ENCODE measurements at regions not wholly inside any gene's neighbourhood (a gene's known extent, or its start where the extent isn't known, plus 50 kb on each side); places are given as distances from the start of the nearest gene placed in this dataset.

DNA sequence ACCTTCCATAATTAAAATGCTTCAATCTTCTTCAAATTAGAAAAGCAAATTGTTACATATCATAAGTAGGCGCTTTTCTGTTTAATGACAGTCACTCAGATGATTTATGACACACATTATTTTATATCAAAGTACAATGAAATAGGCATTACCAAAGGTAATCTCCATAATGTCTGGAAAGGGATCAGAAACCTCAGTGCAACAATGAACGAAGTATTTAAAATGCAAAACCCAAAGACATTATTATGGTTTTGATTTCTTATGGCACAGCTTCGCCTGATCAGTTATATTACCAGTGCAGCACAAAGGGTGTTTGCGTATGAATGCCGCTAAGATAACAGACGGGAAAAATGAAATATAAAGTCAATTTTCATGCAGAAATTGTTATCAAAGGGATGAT, 162.2 kb upstream of the MEIS1 start:
- TF ChIP-seq CTCF (IDR thresholded peaks at IDR 0.05; ENCODE audit: low read length, missing control alignments) = no peak
- no peak for DNase-seq (ENCODE audit: low read depth)
- no peak overlapping the region for H3K4me3 ChIP-seq (replicated peaks; ENCODE audit: low read depth, low read length)

DNA sequence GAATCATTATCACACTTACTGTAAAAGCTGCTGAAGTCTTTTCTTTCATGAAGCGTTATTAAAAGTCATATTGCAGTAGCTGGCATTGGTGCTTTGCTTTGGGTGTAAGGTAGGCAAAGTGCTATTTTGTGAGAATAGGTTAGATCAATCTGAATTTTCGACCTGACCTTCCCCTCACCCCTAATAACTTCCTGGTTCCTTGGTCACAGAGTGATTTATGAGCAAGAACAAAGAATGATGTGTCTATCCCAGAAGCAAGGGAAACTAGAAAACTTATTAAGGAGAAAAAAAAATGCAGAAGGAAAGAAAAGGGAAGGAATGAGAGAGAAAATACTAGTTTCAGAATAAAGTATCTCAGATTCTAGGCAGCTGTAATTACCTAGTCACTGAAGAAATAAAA, 163.1 kb upstream of the MEIS1 start:
- no peak for DNase-seq (ENCODE audit: low read depth)
- H3K4me3 ChIP-seq (replicated peaks; ENCODE audit: low read depth, low read length) = no peak overlapping the region
- TF ChIP-seq CTCF (IDR thresholded peaks at IDR 0.05; ENCODE audit: low read length, missing control alignments) = no peak

GRCh38 chr2:66270247-66270646, 164.7 kb upstream of the MEIS1 start:
- TF ChIP-seq CTCF (IDR thresholded peaks at IDR 0.05; ENCODE audit: low read length, missing control alignments) = no peak
- DNase-seq (ENCODE audit: low read depth) = no peak
- no peak overlapping the region for H3K4me3 ChIP-seq (replicated peaks; ENCODE audit: low read depth, low read length)

DNA sequence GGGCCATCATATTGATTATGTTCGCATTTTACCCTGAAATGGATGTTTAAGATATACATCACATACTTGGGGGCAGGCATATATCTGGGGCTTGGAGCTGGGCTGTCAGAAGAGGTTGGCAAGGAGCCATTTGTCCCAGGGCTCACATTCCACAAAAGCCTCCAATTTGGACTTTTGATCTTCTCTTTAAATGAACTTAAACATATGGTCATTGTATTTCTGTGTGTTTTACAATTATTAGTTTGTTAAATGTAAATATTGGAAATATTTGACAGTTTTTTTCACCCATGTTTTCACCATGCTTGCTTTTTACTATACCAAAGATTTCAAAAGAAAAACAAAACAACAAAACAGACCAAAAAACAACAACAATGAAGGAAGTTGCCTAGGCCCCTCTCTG, 165.8 kb upstream of the MEIS1 start:
- no peak for TF ChIP-seq CTCF (IDR thresholded peaks at IDR 0.05; ENCODE audit: low read length, missing control alignments)
- DNase-seq (ENCODE audit: low read depth) = no peak
- no peak overlapping the region for H3K4me3 ChIP-seq (replicated peaks; ENCODE audit: low read depth, low read length)

DNA sequence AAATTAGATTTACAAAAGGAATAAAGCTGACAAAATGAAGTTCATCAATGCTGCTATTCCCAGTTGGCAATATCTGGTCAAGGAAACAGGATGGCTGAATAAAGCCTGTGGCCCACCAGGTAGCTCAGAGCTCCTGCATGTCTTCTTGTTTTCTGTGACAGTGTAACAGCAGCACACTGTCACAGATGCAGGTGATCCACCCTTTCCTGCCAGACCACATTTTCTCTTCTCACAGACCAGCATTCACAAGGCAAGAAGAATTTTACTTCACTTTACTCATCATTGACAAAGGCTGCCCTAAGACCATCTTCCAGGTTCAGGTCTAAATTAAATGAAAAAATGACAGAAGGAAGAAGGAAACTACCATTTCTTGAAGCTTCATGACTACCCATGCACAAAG, 166.2 kb upstream of the MEIS1 start:
- no peak for DNase-seq (ENCODE audit: low read depth)
- no peak overlapping the region for H3K4me3 ChIP-seq (replicated peaks; ENCODE audit: low read depth, low read length)

DNA sequence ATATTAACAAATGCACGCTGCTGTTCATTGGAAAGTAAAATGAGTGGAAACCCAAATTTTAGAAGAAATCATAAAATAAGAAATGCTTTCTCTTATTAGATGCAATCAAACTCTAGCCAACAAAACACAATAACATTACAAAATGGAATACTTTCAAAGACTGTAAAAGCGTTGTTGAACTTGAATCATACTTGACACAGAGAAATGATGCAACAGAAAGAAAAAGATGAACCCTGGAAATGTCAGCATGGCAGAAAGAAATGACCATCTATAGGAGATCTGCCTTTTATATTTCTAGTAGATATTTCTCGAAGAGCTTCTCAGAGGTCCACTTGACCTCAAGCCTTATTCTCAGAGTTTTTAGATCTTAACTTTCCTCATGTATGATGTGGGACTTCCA, 170.6 kb upstream of the MEIS1 start:
- DNase-seq (ENCODE audit: low read depth) = no peak
- no peak overlapping the region for H3K4me3 ChIP-seq (replicated peaks; ENCODE audit: low read depth, low read length)
- TF ChIP-seq CTCF (IDR thresholded peaks at IDR 0.05; ENCODE audit: low read length, missing control alignments) = no peak

More for the DNA sequence above, 166.2 kb upstream of the MEIS1 start:
- no peak for TF ChIP-seq CTCF (IDR thresholded peaks at IDR 0.05; ENCODE audit: low read length, missing control alignments)

GRCh38 chr2:66255867-66256266, 179.1 kb upstream of the MEIS1 start:
- H3K4me3 ChIP-seq (replicated peaks; ENCODE audit: low read depth, low read length) = no peak overlapping the region
- no peak for TF ChIP-seq CTCF (IDR thresholded peaks at IDR 0.05; ENCODE audit: low read length, missing control alignments)
- no peak for DNase-seq (ENCODE audit: low read depth)

Data from fibroblast of pulmonary artery (primary cell).